ENCODE measurements at regions not wholly inside any gene's neighbourhood (a gene's known extent, or its start where the extent isn't known, plus 50 kb on each side); places are given as distances from the start of the nearest gene placed in this dataset.

GRCh38 chr2:117614823-117615534, 199.5 kb upstream of the DDX18 start:
- TF ChIP-seq CTCF (conservative IDR thresholded peaks at IDR 0.05; ENCODE audit: low read depth, low read length) (no peak), EZH2 (IDR thresholded peaks at IDR 0.05; ENCODE audit: low read length, unreplicated experiment) (no peak), EZH2phosphoT487 (IDR thresholded peaks at IDR 0.05; ENCODE audit: borderline replicate concordance, low read length) (no peak)

Measured in PC-3 (cell line).